OCI-LY7 (cell line): ENCODE measurements at regions not wholly inside any gene's neighbourhood (a gene's known extent, or its start where the extent isn't known, plus 50 kb on each side); places are given as distances from the start of the nearest gene placed in this dataset.
A peak's percentile ranks its signal among the peaks of the same experiment; 100 is the strongest.

Source experiments
- BruUV-seq: library from RNA; stranded (reverse); fragments of 400-500 nt; replicated peaks from 2 replicates; lab custom pipeline; 2021; lab: Mats Ljungman, UMichigan
- CTCF ChIA-PET: fragments of 300-600 bp; sonication (Branson Sonifier 250); formaldehyde crosslinking; loops from one replicate; lab custom pipeline; 2022; ENCODE audit warnings: antibody characterized with exemption; ENCODE audit not compliant: unreplicated experiment; lab: Charles Lee
- POLR2A ChIA-PET: fragments of 300-600 bp; sonication (Branson Sonifier 250); formaldehyde crosslinking; loops from one replicate; lab custom pipeline; 2022; ENCODE audit warnings: antibody characterized with exemption; lab: Charles Lee
- DNase-seq: peaks from one replicate; pipeline ENCODE4 v3.0.0-alpha.2; 2015; ENCODE audit warnings: low spot score
- H2AFZ ChIP-seq: fragments of 200-600 bp; sonication (generic), shearing (Covaris generic); 2 replicates; pipeline ENCODE4 v1.6.1; 2014; ENCODE audit warnings: mild to moderate bottlenecking, antibody characterized with exemption, low read length, moderate library complexity
- H3K27ac ChIP-seq: fragments of 200-600 bp; sonication (generic); 2 replicates; pipeline ENCODE4 v1.5.1; 2014; ENCODE audit warnings: mixed run types, low read depth, mild to moderate bottlenecking, moderate library complexity, low read length, inconsistent platforms; ENCODE audit not compliant: poor library complexity, severe bottlenecking
- H3K36me3 ChIP-seq: fragments of 200-600 bp; sonication (generic); 2 replicates; pipeline ENCODE4 v1.6.1; 2014; ENCODE audit warnings: mild to moderate bottlenecking, antibody characterized with exemption, low read length, moderate library complexity, mixed read lengths; ENCODE audit not compliant: insufficient read depth
- H3K4me1 ChIP-seq: fragments of 200-600 bp; sonication (generic); 2 replicates; pipeline ENCODE4 v1.5.1; 2014; ENCODE audit warnings: mild to moderate bottlenecking, low read length; ENCODE audit not compliant: insufficient read depth, poor library complexity, severe bottlenecking
- H3K4me2 ChIP-seq: fragments of 200-600 bp; sonication (generic); 2 replicates; pipeline ENCODE4 v1.6.1; 2014; ENCODE audit warnings: mild to moderate bottlenecking, low read length
- H3K4me3 ChIP-seq: fragments of 200-600 bp; sonication (generic); 2 replicates; pipeline ENCODE4 v1.5.1; 2014; ENCODE audit warnings: mild to moderate bottlenecking, low read depth, low read length; ENCODE audit not compliant: poor library complexity, severe bottlenecking
- H3K79me2 ChIP-seq: fragments of 200-600 bp; sonication (generic); 2 replicates; pipeline ENCODE4 v1.6.1; 2016; ENCODE audit warnings: low read depth, mild to moderate bottlenecking, low read length, moderate library complexity, mixed read lengths; ENCODE audit not compliant: insufficient read depth
- H3K9me2 ChIP-seq: fragments of 200-600 bp; sonication (generic); 2 replicates; pipeline ENCODE4 v1.6.1; 2016; ENCODE audit warnings: mild to moderate bottlenecking, low read length, mixed read lengths; ENCODE audit not compliant: insufficient read depth
- H3K9me3 ChIP-seq: fragments of 200-600 bp; sonication (generic); 2 replicates; pipeline ENCODE4 v1.6.1; 2014; ENCODE audit warnings: mild to moderate bottlenecking, mixed run types, low read length, mixed read lengths
- H4K20me1 ChIP-seq: fragments of 200-600 bp; sonication (generic); 2 replicates; pipeline ENCODE4 v1.6.1; 2014; ENCODE audit warnings: mild to moderate bottlenecking, antibody characterized with exemption, low read length, moderate library complexity, mixed read lengths; ENCODE audit not compliant: insufficient read depth
- CTCF ChIP-seq: fragments of 200-600 bp; sonication (generic); conservative IDR thresholded peaks from 2 replicates; pipeline ENCODE4 v1.5.1; 2014; ENCODE audit warnings: mild to moderate bottlenecking, antibody characterized with exemption, low read length, moderate library complexity, mixed read lengths
- EZH2phosphoT487 ChIP-seq: fragments of 200-600 bp; sonication (generic); IDR thresholded peaks from 2 replicates; pipeline ENCODE4 v1.6.1; 2018; ENCODE audit warnings: low read depth, borderline replicate concordance, mild to moderate bottlenecking, mixed run types, antibody characterized with exemption, low read length, moderate library complexity, mixed read lengths
- intact Hi-C: fragments of 100-400 bp; cut with micrococcal nuclease; formaldehyde crosslinking; loops from one replicate; pipeline ENCODE4 v1.10.0; 2022; ENCODE audit not compliant: unreplicated experiment

- no peaks in the 10 kb centered on the region for H3K79me2 ChIP-seq
- no TSS peak for BruUV-seq
- H2AFZ ChIP-seq: no peak overlapping the region
- peaks cover 7% of the 10 kb centered on the region for H3K4me1 ChIP-seq
- H3K4me3 ChIP-seq: no peak overlapping the region
- ChIA-PET POLR2A (interaction anchor here (0.5 kb wide), 1 partner anchor 47 kb away, joined by 5 read pairs; no protein-coding TSS in a partner anchor), CTCF (no interaction called here)
- H3K4me2 ChIP-seq: no peak overlapping the region
- no peaks in the 10 kb centered on the region for H3K36me3 ChIP-seq
- H4K20me1 ChIP-seq: no peaks in the 10 kb centered on the region
- no peak overlapping the region for H3K27ac ChIP-seq
- H3K9me3 ChIP-seq: no peaks in the 10 kb centered on the region
- no peak for TF ChIP-seq CTCF
- no peak for TF ChIP-seq EZH2phosphoT487
- DNase-seq: peak; percentile 14
- intact Hi-C loops: no loop called here
- H3K9me2 ChIP-seq: no peaks in the 10 kb centered on the region
Observed at GRCh38 chr2:128716299-128716721, 397.6 kb upstream of the HS6ST1 start.

GRCh38 chr2:128717758-128718710 is 399.4 kb upstream of the HS6ST1 start:
- Histone ChIP-seq H3K4me2 (no peak overlapping the region), H3K9me3 (no peaks in the 10 kb centered on the region), H3K4me3 (no peak overlapping the region), H2AFZ (no peak overlapping the region), H4K20me1 (no peaks in the 10 kb centered on the region), H3K79me2 (no peaks in the 10 kb centered on the region), H3K36me3 (no peaks in the 10 kb centered on the region), H3K9me2 (no peaks in the 10 kb centered on the region), H3K27ac (no peak overlapping the region), H3K4me1 (peaks cover 7% of the 10 kb centered on the region)
- no peak for TF ChIP-seq EZH2phosphoT487
- TF ChIP-seq CTCF: no peak
- intact Hi-C loops: no loop called here
- ChIA-PET CTCF (no interaction called here), POLR2A (interaction anchor here (0.7 to 1.1 kb wide), 2 partner anchors 10 to 488 kb away, joined by 3 to 4 read pairs; no protein-coding TSS in a partner anchor)
- no peak for DNase-seq
- BruUV-seq: no TSS peak
